ENCODE measurements at regions not wholly inside any gene's neighbourhood (a gene's known extent, or its start where the extent isn't known, plus 50 kb on each side); places are given as distances from the start of the nearest gene placed in this dataset.

GRCh38 chr5:5767286-5767928, 344.9 kb downstream of the ICE1 start:
- no peaks in the 10 kb centered on the region for H4K20me1 ChIP-seq (ENCODE audit: insufficient read depth, low read depth, low read length)

GRCh38 chr5:5765066-5765850, 342.8 kb downstream of the ICE1 start:
- DNase-seq, result no peak
- no peaks in the 10 kb centered on the region for H3K9me2 ChIP-seq (replicated peaks; ENCODE audit: insufficient read depth, low read length)
- H3K9ac ChIP-seq (ENCODE audit: low read length), result no peak overlapping the region
- H3K9me3 ChIP-seq (ENCODE audit: low read length), result no peaks in the 10 kb centered on the region
- no peak overlapping the region for H3K27ac ChIP-seq (ENCODE audit: low read length)
- H3K4me1 ChIP-seq (ENCODE audit: low read length), result no peaks in the 10 kb centered on the region
- no peak overlapping the region for H3K4me3 ChIP-seq (ENCODE audit: low read length)
- no peak overlapping the region for H2AFZ ChIP-seq (ENCODE audit: low read length)
- H3K36me3 ChIP-seq (ENCODE audit: insufficient read depth, low read length), result no peaks in the 10 kb centered on the region
- no peaks in the 10 kb centered on the region for H3K79me2 ChIP-seq (ENCODE audit: low read length)
- no peak overlapping the region for H3K4me2 ChIP-seq (ENCODE audit: low read depth, low read length, poor library complexity, severe bottlenecking)
- no peaks in the 10 kb centered on the region for H3K27me3 ChIP-seq (ENCODE audit: low read length)
- no peaks in the 10 kb centered on the region for H4K20me1 ChIP-seq (ENCODE audit: insufficient read depth, low read depth, low read length)

More at GRCh38 chr5:5767286-5767928, 344.9 kb downstream of the ICE1 start:
- Histone ChIP-seq H3K79me2 (ENCODE audit: low read length) (no peaks in the 10 kb centered on the region), H3K9me3 (ENCODE audit: low read length) (no peaks in the 10 kb centered on the region), H3K27ac (ENCODE audit: low read length) (no peak overlapping the region), H3K9me2 (replicated peaks; ENCODE audit: insufficient read depth, low read length) (no peaks in the 10 kb centered on the region), H3K27me3 (ENCODE audit: low read length) (no peaks in the 10 kb centered on the region), H2AFZ (ENCODE audit: low read length) (no peak overlapping the region), H3K4me3 (ENCODE audit: low read length) (no peak overlapping the region), H3K4me2 (ENCODE audit: low read depth, low read length, poor library complexity, severe bottlenecking) (no peak overlapping the region), H3K36me3 (ENCODE audit: insufficient read depth, low read length) (no peaks in the 10 kb centered on the region), H3K9ac (ENCODE audit: low read length) (no peak overlapping the region), H3K4me1 (ENCODE audit: low read length) (no peaks in the 10 kb centered on the region)
- no peak for DNase-seq

GRCh38 chr5:5764246-5764645, 341.8 kb downstream of the ICE1 start:
- H3K27me3 ChIP-seq (ENCODE audit: low read length), result no peaks in the 10 kb centered on the region
- H3K9me2 ChIP-seq (replicated peaks; ENCODE audit: insufficient read depth, low read length), result no peaks in the 10 kb centered on the region
- H2AFZ ChIP-seq (ENCODE audit: low read length), result no peak overlapping the region
- H3K9me3 ChIP-seq (ENCODE audit: low read length), result no peaks in the 10 kb centered on the region
- H4K20me1 ChIP-seq (ENCODE audit: insufficient read depth, low read depth, low read length), result no peaks in the 10 kb centered on the region
- H3K27ac ChIP-seq (ENCODE audit: low read length), result no peak overlapping the region
- no peaks in the 10 kb centered on the region for H3K79me2 ChIP-seq (ENCODE audit: low read length)
- H3K4me3 ChIP-seq (ENCODE audit: low read length), result no peak overlapping the region
- H3K9ac ChIP-seq (ENCODE audit: low read length), result no peak overlapping the region
- H3K36me3 ChIP-seq (ENCODE audit: insufficient read depth, low read length), result no peaks in the 10 kb centered on the region
- DNase-seq, result no peak
- no peak overlapping the region for H3K4me2 ChIP-seq (ENCODE audit: low read depth, low read length, poor library complexity, severe bottlenecking)
- H3K4me1 ChIP-seq (ENCODE audit: low read length), result no peaks in the 10 kb centered on the region

GRCh38 chr5:5756762-5757161, 334.3 kb downstream of the ICE1 start:
- no peaks in the 10 kb centered on the region for H3K79me2 ChIP-seq (ENCODE audit: low read length)
- H3K4me1 ChIP-seq (ENCODE audit: low read length), result peaks cover 6% of the 10 kb centered on the region
- H3K9me3 ChIP-seq (ENCODE audit: low read length), result no peaks in the 10 kb centered on the region
- 0 out of 2 replicates have a peak, but pooled peaks cover 2% of the 10 kb centered on the region for H3K27me3 ChIP-seq (ENCODE audit: low read length)
- no peak overlapping the region for H3K4me2 ChIP-seq (ENCODE audit: low read depth, low read length, poor library complexity, severe bottlenecking)
- no peak overlapping the region for H3K9ac ChIP-seq (ENCODE audit: low read length)
- H3K9me2 ChIP-seq (replicated peaks; ENCODE audit: insufficient read depth, low read length), result no peaks in the 10 kb centered on the region
- no peak overlapping the region for H3K4me3 ChIP-seq (ENCODE audit: low read length)
- no peak for DNase-seq
- no peak overlapping the region for H2AFZ ChIP-seq (ENCODE audit: low read length)
- no peaks in the 10 kb centered on the region for H4K20me1 ChIP-seq (ENCODE audit: insufficient read depth, low read depth, low read length)
- H3K27ac ChIP-seq (ENCODE audit: low read length), result no peak overlapping the region
- H3K36me3 ChIP-seq (ENCODE audit: insufficient read depth, low read length), result no peaks in the 10 kb centered on the region

- H3K4me2 ChIP-seq (ENCODE audit: low read depth, low read length, poor library complexity, severe bottlenecking), result no peak overlapping the region
- DNase-seq, result no peak
- 0 out of 2 replicates have a peak, but pooled peaks cover 3% of the 10 kb centered on the region for H3K27me3 ChIP-seq (ENCODE audit: low read length)
- no peak overlapping the region for H3K4me3 ChIP-seq (ENCODE audit: low read length)
- H4K20me1 ChIP-seq (ENCODE audit: insufficient read depth, low read depth, low read length), result no peaks in the 10 kb centered on the region
- H3K27ac ChIP-seq (ENCODE audit: low read length), result no peak overlapping the region
- no peaks in the 10 kb centered on the region for H3K79me2 ChIP-seq (ENCODE audit: low read length)
- H3K4me1 ChIP-seq (ENCODE audit: low read length), result peaks cover 6% of the 10 kb centered on the region
- H3K9me2 ChIP-seq (replicated peaks; ENCODE audit: insufficient read depth, low read length), result no peaks in the 10 kb centered on the region
- H3K36me3 ChIP-seq (ENCODE audit: insufficient read depth, low read length), result no peaks in the 10 kb centered on the region
- H2AFZ ChIP-seq (ENCODE audit: low read length), result no peak overlapping the region
- H3K9ac ChIP-seq (ENCODE audit: low read length), result no peak overlapping the region
- no peaks in the 10 kb centered on the region for H3K9me3 ChIP-seq (ENCODE audit: low read length)
Observed at GRCh38 chr5:5755888-5756287, 333.4 kb downstream of the ICE1 start.

GRCh38 chr5:5752844-5753243, 330.4 kb downstream of the ICE1 start:
- Histone ChIP-seq H3K27ac (ENCODE audit: low read length) (no peak overlapping the region), H3K36me3 (ENCODE audit: insufficient read depth, low read length) (no peaks in the 10 kb centered on the region), H3K9ac (ENCODE audit: low read length) (no peak overlapping the region), H3K27me3 (ENCODE audit: low read length) (0 out of 2 replicates have a peak, but pooled peaks cover 3% of the 10 kb centered on the region), H3K9me3 (ENCODE audit: low read length) (no peaks in the 10 kb centered on the region), H3K4me3 (ENCODE audit: low read length) (no peak overlapping the region), H3K4me1 (ENCODE audit: low read length) (peaks cover 6% of the 10 kb centered on the region), H3K79me2 (ENCODE audit: low read length) (no peaks in the 10 kb centered on the region), H2AFZ (ENCODE audit: low read length) (no peak overlapping the region), H3K4me2 (ENCODE audit: low read depth, low read length, poor library complexity, severe bottlenecking) (no peak overlapping the region), H4K20me1 (ENCODE audit: insufficient read depth, low read depth, low read length) (no peaks in the 10 kb centered on the region), H3K9me2 (replicated peaks; ENCODE audit: insufficient read depth, low read length) (no peaks in the 10 kb centered on the region)
- DNase-seq, result no peak

- H3K9ac ChIP-seq (ENCODE audit: low read length), result no peak overlapping the region
- H2AFZ ChIP-seq (ENCODE audit: low read length), result no peak overlapping the region
- H3K27ac ChIP-seq (ENCODE audit: low read length), result no peak overlapping the region
- no peak for DNase-seq
- H3K79me2 ChIP-seq (ENCODE audit: low read length), result no peaks in the 10 kb centered on the region
- H3K9me3 ChIP-seq (ENCODE audit: low read length), result no peaks in the 10 kb centered on the region
- no peak overlapping the region for H3K4me3 ChIP-seq (ENCODE audit: low read length)
- H3K4me1 ChIP-seq (ENCODE audit: low read length), result peaks cover 6% of the 10 kb centered on the region
- H3K9me2 ChIP-seq (replicated peaks; ENCODE audit: insufficient read depth, low read length), result no peaks in the 10 kb centered on the region
- H3K4me2 ChIP-seq (ENCODE audit: low read depth, low read length, poor library complexity, severe bottlenecking), result no peak overlapping the region
- no peaks in the 10 kb centered on the region for H3K36me3 ChIP-seq (ENCODE audit: insufficient read depth, low read length)
- 0 out of 2 replicates have a peak, but pooled peaks cover 3% of the 10 kb centered on the region for H3K27me3 ChIP-seq (ENCODE audit: low read length)
- H4K20me1 ChIP-seq (ENCODE audit: insufficient read depth, low read depth, low read length), result no peaks in the 10 kb centered on the region
Observed at GRCh38 chr5:5751987-5752386, 329.5 kb downstream of the ICE1 start.

- no peak overlapping the region for H3K9ac ChIP-seq (ENCODE audit: low read length)
- no peaks in the 10 kb centered on the region for H3K9me3 ChIP-seq (ENCODE audit: low read length)
- H3K4me1 ChIP-seq (ENCODE audit: low read length), result peaks cover 6% of the 10 kb centered on the region
- H3K27me3 ChIP-seq (ENCODE audit: low read length), result 0 out of 2 replicates have a peak, but pooled peaks cover 3% of the 10 kb centered on the region
- no peak overlapping the region for H3K4me2 ChIP-seq (ENCODE audit: low read depth, low read length, poor library complexity, severe bottlenecking)
- H3K79me2 ChIP-seq (ENCODE audit: low read length), result no peaks in the 10 kb centered on the region
- DNase-seq, result no peak
- no peaks in the 10 kb centered on the region for H3K9me2 ChIP-seq (replicated peaks; ENCODE audit: insufficient read depth, low read length)
- H3K4me3 ChIP-seq (ENCODE audit: low read length), result no peak overlapping the region
- no peaks in the 10 kb centered on the region for H4K20me1 ChIP-seq (ENCODE audit: insufficient read depth, low read depth, low read length)
- H3K36me3 ChIP-seq (ENCODE audit: insufficient read depth, low read length), result no peaks in the 10 kb centered on the region
- H3K27ac ChIP-seq (ENCODE audit: low read length), result no peak overlapping the region
- no peak overlapping the region for H2AFZ ChIP-seq (ENCODE audit: low read length)
Observed at GRCh38 chr5:5751498-5751897, 329.0 kb downstream of the ICE1 start.
